Heart right ventricle (tissue), 16 donors: ENCODE measurements at regions not wholly inside any gene's neighbourhood (a gene's known extent, or its start where the extent isn't known, plus 50 kb on each side); places are given as distances from the start of the nearest gene placed in this dataset.

Experiments used
- ATAC-seq, 8 donors: fragments of 200-7000 bp; cut with Tn5 transposase; one replicate each; pipeline ENCODE4 v1.9.1; 2020; ENCODE audit warnings: mild to moderate bottlenecking in 8 of 8, moderate library complexity in 8 of 8, moderate number of reproducible peaks in 1 of 8
- DNase-seq, 2 donors: peaks; one replicate each; pipeline ENCODE4 v3.0.0-alpha.2; 2020
- H3K27ac ChIP-seq, 10 donors: fragments of 200-600 bp; sonication (generic) in 2 of 10; one replicate each; pipeline versions ENCODE4 v1.5.0 to v1.8.0; 2020 to 2022; ENCODE audit warnings: mild to moderate bottlenecking in 3 of 10
- H3K27me3 ChIP-seq, 7 donors: fragments of 200-600 bp; one replicate each; pipeline ENCODE4 v1.8.0; 2021 to 2022; ENCODE audit warnings: mild to moderate bottlenecking in 2 of 7
- H3K36me3 ChIP-seq, 9 donors: fragments of 200-600 bp; sonication (generic) in 1 of 9; one replicate each; pipeline versions ENCODE4 v1.5.0 to v1.8.0; 2020 to 2022; ENCODE audit warnings: mild to moderate bottlenecking in 2 of 9
- H3K4me1 ChIP-seq, 9 donors: fragments of 200-600 bp; sonication (generic) in 1 of 9; one replicate each; pipeline versions ENCODE4 v1.5.0 to v1.8.0; 2020 to 2022; ENCODE audit warnings: mild to moderate bottlenecking in 4 of 9
- H3K4me3 ChIP-seq, 10 donors: fragments of 200-600 bp; sonication (generic) in 2 of 10; one replicate each; pipeline versions ENCODE4 v1.5.0 to v1.8.0; 2020 to 2022; ENCODE audit warnings: mild to moderate bottlenecking in 7 of 10, moderate library complexity in 2 of 10
- H3K9me3 ChIP-seq, 11 donors: fragments of 200-600 bp in 10 of 11; sonication (generic) in 2 of 11; one replicate each; pipeline versions ENCODE4 v1.5.0 to v1.8.0; 2013 to 2022; ENCODE audit warnings: mild to moderate bottlenecking in 2 of 11, control low read depth in 1 of 11, moderate library complexity in 1 of 11
- CTCF ChIP-seq, 9 donors: fragments of 200-600 bp; sonication (generic) in 2 of 9; IDR thresholded peaks; one replicate each; pipeline versions ENCODE4 v1.5.0 to v1.8.0; 2021 to 2022; ENCODE audit warnings: antibody characterized with exemption in 9 of 9, mild to moderate bottlenecking in 5 of 9, moderate library complexity in 1 of 9
- WGBS, 2 donors: extraction: QIAGEN DNeasy Blood & Tissue Kit; methylation state at CpG; one replicate each; pipeline ENCODE4 v1.1.7; 2013; ENCODE audit warnings: inconsistent platforms in 1 of 2; 5-methylcytosine and 5-hydroxymethylcytosine counted together
- intact Hi-C, 10 donors: fragments of 100-400 bp; cut with DNase I; formaldehyde crosslinking; loops; one replicate each; pipeline versions ENCODE4 v1.11.1 to v1.14.2; 2022
- donor health status: Arrhythmogenic right ventricular cardiomyopathy.
- donor health status: ischemic (EF 13 %, LVEDD 7.1; RV severe dilation, severe dysfunction).
- donor health status: healthy with polysubstance abuse.
- donor health status: DM: no; HTN: yes; CAD: no.
- donor health status: DM: no; HTN: no; CAD: no.
- donor health status: ischemic (EF 25% LVEDD 6.9; RV normal size, moderate dysfunction).
- donor health status: ischemic (EF 25% LVEDD 5.7; RV mildly dilated, moderate dysfunction).
- donor health status: healthy.
- donor health status: DM: yes; HTN: yes; CAD: no.
- donor health status: Ischemic cardiomyopathy.
- donor health status: ischemic (EF 35%, LVEDD 5.7; RV mildly dilated, moderate dysfunction).
- donor health status: nonischemic (EF 11% LVEDD 7.7; RV severe dilation, severe dysfunction).
- donor health status: DM: yes; HTN: yes; CAD: no.
- donor health status: PGD.
- donor health status: ischemic (EF 29% LVEDD 5.4; RV normal size, mild dysfunction).
- donor health status: nonischemic (EF 23%, LVEDD 6.1; RV moderate dilation, normal function).

- DNase-seq (no peak), ATAC-seq (no peak)
- Histone ChIP-seq H3K9me3 (peaks cover 0 to 15% (median 0%) of the 10 kb centered on the region in 11 donors), H3K27ac (no peak overlapping the region), H3K4me1 (no peaks in the 10 kb centered on the region), H3K36me3 (no peaks in the 10 kb centered on the region), H3K4me3 (no peak overlapping the region), H3K27me3 (no peaks in the 10 kb centered on the region)
- intact Hi-C loops = no loop called here
- TF ChIP-seq CTCF (IDR thresholded peaks at IDR 0.05) = peak in 3 of 9 donors; percentile 11 to 37 (median 20)
- 60 to 66% methylated on average over 3 of the region's 3 CpGs for WGBS, 2 donors
These were observed 302.3 kb upstream of the TMEM132C start for GRCh38 chr12:127964717-127965116.

GRCh38 chr12:127966331-127966730 lies 300.6 kb upstream of the TMEM132C start:
- Histone ChIP-seq H3K27ac (no peak overlapping the region), H3K4me3 (no peak overlapping the region), H3K4me1 (no peaks in the 10 kb centered on the region), H3K36me3 (no peaks in the 10 kb centered on the region), H3K27me3 (no peaks in the 10 kb centered on the region), H3K9me3 (peaks cover 0 to 15% (median 0%) of the 10 kb centered on the region in 11 donors)
- TF ChIP-seq CTCF (IDR thresholded peaks at IDR 0.05) = no peak
- ATAC-seq = no peak
- DNase-seq = no peak
- WGBS, 2 donors = 86 to 90% methylated on average over 1 of the region's 1 CpG
- intact Hi-C loops = no loop called here

GRCh38 chr12:127970491-127970890 lies 296.5 kb upstream of the TMEM132C start:
- WGBS, 2 donors = 62 to 64% methylated on average over 4 of the region's 4 CpGs
- no peak for DNase-seq
- no peak overlapping the region for H3K4me3 ChIP-seq
- peaks cover 0 to 16% (median 0%) of the 10 kb centered on the region in 11 donors for H3K9me3 ChIP-seq
- no peaks in the 10 kb centered on the region for H3K4me1 ChIP-seq
- H3K27ac ChIP-seq = no peak overlapping the region
- H3K36me3 ChIP-seq = no peaks in the 10 kb centered on the region
- TF ChIP-seq CTCF (IDR thresholded peaks at IDR 0.05) = no peak
- H3K27me3 ChIP-seq = no peaks in the 10 kb centered on the region
- ATAC-seq = no peak
- intact Hi-C loops = no loop called here

- peaks cover 0 to 7% (median 0%) of the 10 kb centered on the region in 7 donors for H3K27me3 ChIP-seq
- H3K9me3 ChIP-seq = peaks cover 0 to 7% (median 0%) of the 10 kb centered on the region in 11 donors
- TF ChIP-seq CTCF (IDR thresholded peaks at IDR 0.05) = no peak
- DNase-seq (no peak), ATAC-seq (no peak)
- no peaks in the 10 kb centered on the region for H3K4me1 ChIP-seq
- intact Hi-C loops = no loop called here
- WGBS, 2 donors = 36 to 40% methylated on average over 4 of the region's 4 CpGs
- H3K4me3 ChIP-seq = no peak overlapping the region
- no peaks in the 10 kb centered on the region for H3K36me3 ChIP-seq
- no peak overlapping the region for H3K27ac ChIP-seq
These were observed 286.4 kb upstream of the TMEM132C start for GRCh38 chr12:127980585-127980984.
